ENCODE measurements at regions not wholly inside any gene's neighbourhood (a gene's known extent, or its start where the extent isn't known, plus 50 kb on each side); places are given as distances from the start of the nearest gene placed in this dataset.

GRCh38 chr5:3153906-3154305 is 402.4 kb upstream of the IRX2 start:
- TF ChIP-seq, protein P1, sequence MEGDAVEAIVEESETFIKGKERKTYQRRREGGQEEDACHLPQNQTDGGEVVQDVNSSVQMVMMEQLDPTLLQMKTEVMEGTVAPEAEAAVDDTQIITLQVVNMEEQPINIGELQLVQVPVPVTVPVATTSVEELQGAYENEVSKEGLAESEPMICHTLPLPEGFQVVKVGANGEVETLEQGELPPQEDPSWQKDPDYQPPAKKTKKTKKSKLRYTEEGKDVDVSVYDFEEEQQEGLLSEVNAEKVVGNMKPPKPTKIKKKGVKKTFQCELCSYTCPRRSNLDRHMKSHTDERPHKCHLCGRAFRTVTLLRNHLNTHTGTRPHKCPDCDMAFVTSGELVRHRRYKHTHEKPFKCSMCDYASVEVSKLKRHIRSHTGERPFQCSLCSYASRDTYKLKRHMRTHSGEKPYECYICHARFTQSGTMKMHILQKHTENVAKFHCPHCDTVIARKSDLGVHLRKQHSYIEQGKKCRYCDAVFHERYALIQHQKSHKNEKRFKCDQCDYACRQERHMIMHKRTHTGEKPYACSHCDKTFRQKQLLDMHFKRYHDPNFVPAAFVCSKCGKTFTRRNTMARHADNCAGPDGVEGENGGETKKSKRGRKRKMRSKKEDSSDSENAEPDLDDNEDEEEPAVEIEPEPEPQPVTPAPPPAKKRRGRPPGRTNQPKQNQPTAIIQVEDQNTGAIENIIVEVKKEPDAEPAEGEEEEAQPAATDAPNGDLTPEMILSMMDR (IDR thresholded peaks at IDR 0.05 in 2 of 3, conservative IDR thresholded peaks at IDR 0.05 in 1 of 3; ENCODE audit: borderline replicate concordance in 1 of 3, insufficient read depth in 1 of 3, low read depth in 2 of 3, low read length in 2 of 3): no peak
- TF ChIP-seq SRF (IDR thresholded peaks at IDR 0.05; ENCODE audit: low read depth): no peak
- TF ChIP-seq POLR2AphosphoS5 (IDR thresholded peaks at IDR 0.05; ENCODE audit: low read depth, low read length): no peak
- no peak for TF ChIP-seq MAX (IDR thresholded peaks at IDR 0.05)
